Peyer's patch (tissue), 4 donors: ENCODE measurements at regions not wholly inside any gene's neighbourhood (a gene's known extent, or its start where the extent isn't known, plus 50 kb on each side); places are given as distances from the start of the nearest gene placed in this dataset.

Experiments used
- POLR2A ChIP-seq, 2 donors: fragments of 450-650 bp; IDR thresholded peaks; one replicate each; pipeline ENCODE4 v1.5.1; 2017; ENCODE audit warnings: antibody characterized with exemption in 2 of 2, mild to moderate bottlenecking in 2 of 2, moderate library complexity in 2 of 2
- TF ChIP-seq, protein P1 (sequence below), 6 experiments: fragments of 450-650 bp in 4 of 6; fragments of 200-600 bp in 2 of 6; sonication (generic) in 1 of 6; IDR thresholded peaks; one replicate each; pipeline ENCODE4 v1.5.1; 2017 to 2019; ENCODE audit warnings: antibody characterized with exemption in 6 of 6, mild to moderate bottlenecking in 3 of 6, moderate library complexity in 1 of 6

DNA sequence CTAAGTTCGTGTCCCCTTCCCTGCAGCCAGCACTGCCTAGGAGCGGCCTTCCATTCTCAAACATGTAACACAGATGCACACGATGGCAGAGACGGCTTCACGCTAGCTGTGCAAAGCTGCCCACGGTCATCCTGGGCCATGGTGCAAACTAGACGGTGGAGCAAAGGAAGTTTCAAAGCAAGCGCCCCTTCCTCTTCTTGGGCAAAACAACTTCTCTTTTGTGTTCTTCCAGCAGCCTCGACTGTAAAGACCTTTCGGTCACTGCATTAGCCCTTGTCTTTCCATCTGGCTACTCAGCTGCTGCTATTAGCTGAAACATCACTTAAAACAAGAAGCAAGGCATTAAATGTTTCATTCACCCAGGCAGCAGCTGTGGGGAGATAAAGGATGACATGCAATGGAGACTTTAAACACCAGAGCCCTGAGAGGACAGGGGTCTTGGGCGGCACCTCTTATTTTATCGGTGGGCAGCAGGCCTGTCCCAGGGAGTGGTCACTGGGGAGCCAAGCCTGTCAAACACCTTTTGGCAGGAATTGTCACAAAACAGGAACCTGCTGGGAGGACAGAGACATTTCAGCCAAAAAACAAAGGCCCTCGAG lies 214.8 kb downstream of the KLF6 start:
- TF ChIP-seq, protein P1, sequence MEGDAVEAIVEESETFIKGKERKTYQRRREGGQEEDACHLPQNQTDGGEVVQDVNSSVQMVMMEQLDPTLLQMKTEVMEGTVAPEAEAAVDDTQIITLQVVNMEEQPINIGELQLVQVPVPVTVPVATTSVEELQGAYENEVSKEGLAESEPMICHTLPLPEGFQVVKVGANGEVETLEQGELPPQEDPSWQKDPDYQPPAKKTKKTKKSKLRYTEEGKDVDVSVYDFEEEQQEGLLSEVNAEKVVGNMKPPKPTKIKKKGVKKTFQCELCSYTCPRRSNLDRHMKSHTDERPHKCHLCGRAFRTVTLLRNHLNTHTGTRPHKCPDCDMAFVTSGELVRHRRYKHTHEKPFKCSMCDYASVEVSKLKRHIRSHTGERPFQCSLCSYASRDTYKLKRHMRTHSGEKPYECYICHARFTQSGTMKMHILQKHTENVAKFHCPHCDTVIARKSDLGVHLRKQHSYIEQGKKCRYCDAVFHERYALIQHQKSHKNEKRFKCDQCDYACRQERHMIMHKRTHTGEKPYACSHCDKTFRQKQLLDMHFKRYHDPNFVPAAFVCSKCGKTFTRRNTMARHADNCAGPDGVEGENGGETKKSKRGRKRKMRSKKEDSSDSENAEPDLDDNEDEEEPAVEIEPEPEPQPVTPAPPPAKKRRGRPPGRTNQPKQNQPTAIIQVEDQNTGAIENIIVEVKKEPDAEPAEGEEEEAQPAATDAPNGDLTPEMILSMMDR (IDR thresholded peaks at IDR 0.05): no peak
- no peak for TF ChIP-seq POLR2A (IDR thresholded peaks at IDR 0.05)
